Activated CD4-positive, alpha-beta memory T cell treated with anti-CD3 and anti-CD28 coated beads, Interleukin-2, amount 10 ng/mL, durations not matched to agents 7 days and 5 days (primary cell): ENCODE measurements at regions not wholly inside any gene's neighbourhood (a gene's known extent, or its start where the extent isn't known, plus 50 kb on each side); places are given as distances from the start of the nearest gene placed in this dataset.

ENCODE experiments used
- CTCF ChIA-PET: fragments of 350-600 bp; sonication (Branson Sonifier 250); formaldehyde crosslinking; loops from one replicate; lab custom pipeline; 2021; ENCODE audit warnings: antibody characterized with exemption, inconsistent platforms; lab: Charles Lee
- POLR2A ChIA-PET: fragments of 350-600 bp; sonication (Branson Sonifier 250); formaldehyde crosslinking; loops from one replicate; lab custom pipeline; 2021; ENCODE audit warnings: antibody characterized with exemption; lab: Charles Lee
- DNase-seq: peaks from one replicate; pipeline ENCODE4 v3.0.0-alpha.2; 2020
- H3K27ac Mint-ChIP-seq: one replicate; pipeline ENCODE4 v1.8.0; 2021; ENCODE audit warnings: mild to moderate bottlenecking, mixed read lengths
- H3K27me3 Mint-ChIP-seq: one replicate; pipeline ENCODE4 v1.8.0; 2021; ENCODE audit warnings: mixed read lengths
- H3K36me3 Mint-ChIP-seq: one replicate; pipeline ENCODE4 v1.8.0; 2021; ENCODE audit warnings: low read depth, mixed read lengths
- H3K4me1 Mint-ChIP-seq: one replicate; pipeline ENCODE4 v1.8.0; 2021; ENCODE audit warnings: mixed read lengths
- H3K4me3 Mint-ChIP-seq: one replicate; pipeline ENCODE4 v1.8.0; 2021; ENCODE audit warnings: mild to moderate bottlenecking, mixed read lengths
- H3K9me3 Mint-ChIP-seq: one replicate; pipeline ENCODE4 v1.8.0; 2021; ENCODE audit warnings: mixed read lengths

- Mint-ChIP-seq H3K4me3 (no peak overlapping the region), H3K4me1 (no peaks in the 10 kb centered on the region), H3K36me3 (no peaks in the 10 kb centered on the region), H3K9me3 (no peaks in the 10 kb centered on the region), H3K27ac (no peak overlapping the region), H3K27me3 (no peaks in the 10 kb centered on the region)
- ChIA-PET POLR2A (no interaction called here), CTCF (no interaction called here)
- no peak for DNase-seq
These were observed 405.0 kb downstream of the DNAJB9 start for GRCh38 chr7:108974641-108975040.

DNA sequence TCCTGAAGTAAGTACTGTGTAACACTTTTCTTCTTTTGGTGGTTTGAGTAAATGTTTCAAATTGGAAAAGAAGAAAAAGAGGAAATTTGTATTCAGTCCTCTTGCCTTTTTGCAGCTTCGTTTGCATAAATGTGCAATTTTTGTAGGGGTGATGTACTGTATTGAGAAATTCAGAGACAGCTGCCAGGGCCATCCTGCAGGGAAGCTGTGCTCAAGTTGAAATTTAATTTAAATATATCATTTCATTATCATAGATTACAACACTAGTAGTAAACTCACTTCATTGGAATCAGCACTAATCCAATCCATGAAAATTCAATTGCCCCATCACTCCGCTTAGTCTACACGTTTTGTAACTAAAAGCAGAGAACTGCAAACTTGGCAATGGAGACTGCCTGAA is 415.4 kb downstream of the DNAJB9 start:
- peaks cover 11% of the 10 kb centered on the region for H3K9me3 Mint-ChIP-seq
- no peak for DNase-seq
- CTCF ChIA-PET, result no interaction called here
- H3K4me3 Mint-ChIP-seq, result no peak overlapping the region
- POLR2A ChIA-PET, result no interaction called here
- H3K36me3 Mint-ChIP-seq, result no peaks in the 10 kb centered on the region
- no peak overlapping the region for H3K27ac Mint-ChIP-seq
- H3K4me1 Mint-ChIP-seq, result no peaks in the 10 kb centered on the region
- H3K27me3 Mint-ChIP-seq, result no peaks in the 10 kb centered on the region

DNA sequence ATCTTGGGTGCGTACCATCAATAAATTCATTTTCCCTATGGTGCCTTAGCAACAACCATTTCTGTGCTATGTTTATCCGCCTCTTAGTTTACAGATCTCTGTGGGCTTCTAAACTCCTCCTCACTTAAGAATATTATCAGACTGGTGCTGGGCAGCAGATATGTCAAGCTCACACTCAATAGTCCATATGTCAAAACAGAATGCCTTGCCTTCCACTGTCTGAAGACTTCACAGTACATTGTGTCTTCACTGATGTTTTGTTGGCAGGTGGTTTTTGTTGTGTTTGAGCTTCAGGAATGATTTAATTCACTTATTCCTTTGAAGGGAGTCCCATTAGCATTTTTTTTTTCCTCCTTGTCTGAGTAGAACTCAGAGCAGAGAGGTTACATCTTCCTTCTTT is 419.6 kb downstream of the DNAJB9 start:
- H3K36me3 Mint-ChIP-seq, result no peaks in the 10 kb centered on the region
- H3K4me1 Mint-ChIP-seq, result no peaks in the 10 kb centered on the region
- POLR2A ChIA-PET, result no interaction called here
- no peaks in the 10 kb centered on the region for H3K27me3 Mint-ChIP-seq
- no peak overlapping the region for H3K27ac Mint-ChIP-seq
- H3K9me3 Mint-ChIP-seq, result no peaks in the 10 kb centered on the region
- CTCF ChIA-PET, result no interaction called here
- no peak for DNase-seq
- no peak overlapping the region for H3K4me3 Mint-ChIP-seq

DNA sequence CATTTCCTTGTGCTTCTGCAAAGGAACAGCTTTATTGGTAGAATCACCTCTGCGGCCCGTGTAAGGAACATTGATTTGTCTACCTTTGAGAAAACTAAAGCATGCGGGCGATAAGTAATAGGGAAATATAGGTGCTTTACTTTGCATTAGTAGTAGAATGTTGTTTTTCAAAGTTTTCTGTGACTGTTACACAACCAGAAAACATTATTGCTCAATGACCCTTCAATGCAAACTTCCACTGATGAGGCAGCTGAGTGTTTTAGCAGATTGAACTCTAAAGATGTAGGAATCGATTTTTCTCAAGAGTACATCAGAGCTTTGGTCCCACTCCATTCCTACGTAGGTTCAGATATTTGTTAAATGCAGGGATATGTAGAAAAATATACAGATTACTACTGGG is 427.8 kb downstream of the DNAJB9 start:
- H3K36me3 Mint-ChIP-seq, result no peaks in the 10 kb centered on the region
- no peaks in the 10 kb centered on the region for H3K4me1 Mint-ChIP-seq
- H3K9me3 Mint-ChIP-seq, result peaks cover 14% of the 10 kb centered on the region
- no peak for DNase-seq
- H3K27me3 Mint-ChIP-seq, result no peaks in the 10 kb centered on the region
- no peak overlapping the region for H3K4me3 Mint-ChIP-seq
- H3K27ac Mint-ChIP-seq, result no peak overlapping the region
- CTCF ChIA-PET, result no interaction called here
- POLR2A ChIA-PET, result no interaction called here

DNA sequence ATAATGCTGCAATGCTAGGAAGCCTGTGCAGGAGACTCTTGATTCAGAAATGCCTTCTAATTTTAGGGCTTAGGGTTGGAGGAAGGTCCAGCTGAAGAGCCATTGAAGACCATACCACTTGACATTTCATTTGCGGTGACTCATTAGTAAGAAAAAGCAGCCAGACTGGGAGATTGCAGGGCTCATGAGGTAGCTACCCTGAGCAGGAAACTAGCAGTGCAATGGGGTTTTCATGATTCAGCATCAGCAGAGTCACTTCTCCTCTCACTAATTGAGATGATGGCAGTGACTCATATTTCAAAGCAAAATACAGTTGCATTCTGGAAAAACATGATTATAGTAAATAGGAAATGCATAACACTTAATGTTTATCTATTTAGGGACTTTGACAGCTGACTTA is 434.1 kb downstream of the DNAJB9 start:
- Mint-ChIP-seq H3K4me1 (no peaks in the 10 kb centered on the region), H3K9me3 (peaks cover 4% of the 10 kb centered on the region), H3K4me3 (no peak overlapping the region), H3K36me3 (no peaks in the 10 kb centered on the region), H3K27me3 (no peaks in the 10 kb centered on the region), H3K27ac (no peak overlapping the region)
- DNase-seq, result no peak
- ChIA-PET POLR2A (no interaction called here), CTCF (no interaction called here)

- ChIA-PET POLR2A (no interaction called here), CTCF (no interaction called here)
- no peak for DNase-seq
- no peak overlapping the region for H3K27ac Mint-ChIP-seq
- H3K4me1 Mint-ChIP-seq, result no peaks in the 10 kb centered on the region
- H3K27me3 Mint-ChIP-seq, result no peaks in the 10 kb centered on the region
- H3K4me3 Mint-ChIP-seq, result no peak overlapping the region
- H3K9me3 Mint-ChIP-seq, result no peaks in the 10 kb centered on the region
- H3K36me3 Mint-ChIP-seq, result no peaks in the 10 kb centered on the region
These were observed 440.0 kb downstream of the DNAJB9 start for GRCh38 chr7:109009636-109010035.

- no peak for DNase-seq
- no peaks in the 10 kb centered on the region for H3K27me3 Mint-ChIP-seq
- no peaks in the 10 kb centered on the region for H3K4me1 Mint-ChIP-seq
- POLR2A ChIA-PET, result no interaction called here
- CTCF ChIA-PET, result no interaction called here
- H3K36me3 Mint-ChIP-seq, result no peaks in the 10 kb centered on the region
- H3K27ac Mint-ChIP-seq, result no peak overlapping the region
- no peak overlapping the region for H3K4me3 Mint-ChIP-seq
- H3K9me3 Mint-ChIP-seq, result peaks cover 5% of the 10 kb centered on the region
These were observed 450.6 kb downstream of the DNAJB9 start for GRCh38 chr7:109020251-109020650.

DNA sequence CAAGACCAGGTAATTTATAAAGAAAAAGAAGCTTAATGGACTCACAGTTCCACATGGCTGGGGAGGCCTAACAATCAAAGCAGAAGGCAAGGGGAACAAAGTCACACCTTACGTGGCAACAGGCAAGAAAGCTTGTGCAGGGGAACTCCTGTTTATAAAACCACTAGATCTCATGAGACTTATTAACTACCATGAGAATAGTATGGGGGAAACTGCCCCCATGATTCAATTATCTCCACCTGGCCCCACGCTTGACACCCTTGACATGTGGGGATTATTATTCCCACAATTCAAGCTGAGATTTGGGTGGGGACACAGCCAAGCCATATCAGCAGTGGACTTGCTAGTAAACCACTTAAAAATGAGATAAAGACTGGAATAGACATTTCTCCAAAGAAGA is 451.7 kb downstream of the DNAJB9 start:
- H3K27ac Mint-ChIP-seq, result no peak overlapping the region
- no peaks in the 10 kb centered on the region for H3K36me3 Mint-ChIP-seq
- no peaks in the 10 kb centered on the region for H3K27me3 Mint-ChIP-seq
- no peaks in the 10 kb centered on the region for H3K9me3 Mint-ChIP-seq
- no peaks in the 10 kb centered on the region for H3K4me1 Mint-ChIP-seq
- no peak for DNase-seq
- ChIA-PET CTCF (no interaction called here), POLR2A (no interaction called here)
- no peak overlapping the region for H3K4me3 Mint-ChIP-seq

DNA sequence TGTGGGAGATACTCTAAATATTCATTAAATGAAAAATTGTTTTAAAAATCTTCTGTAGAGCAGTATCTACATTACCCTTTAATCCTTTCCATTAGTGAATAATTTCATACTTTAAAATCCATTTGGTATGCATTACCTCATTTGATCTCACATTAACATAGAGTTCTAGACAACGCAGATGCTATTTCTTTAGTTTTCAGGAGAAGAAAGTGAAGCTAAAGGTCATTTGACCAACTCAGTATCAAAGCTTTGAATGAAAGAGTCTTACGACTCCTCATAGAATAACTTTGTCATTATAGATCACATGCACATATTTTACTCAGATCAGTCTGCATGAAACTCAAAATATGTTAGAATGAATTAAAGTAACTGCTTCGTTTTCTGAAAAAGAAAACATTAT is 460.2 kb downstream of the DNAJB9 start:
- no peaks in the 10 kb centered on the region for H3K36me3 Mint-ChIP-seq
- CTCF ChIA-PET, result no interaction called here
- no peak overlapping the region for H3K4me3 Mint-ChIP-seq
- POLR2A ChIA-PET, result no interaction called here
- peaks cover 3% of the 10 kb centered on the region for H3K9me3 Mint-ChIP-seq
- no peak overlapping the region for H3K27ac Mint-ChIP-seq
- no peaks in the 10 kb centered on the region for H3K4me1 Mint-ChIP-seq
- DNase-seq, result no peak
- H3K27me3 Mint-ChIP-seq, result no peaks in the 10 kb centered on the region

DNA sequence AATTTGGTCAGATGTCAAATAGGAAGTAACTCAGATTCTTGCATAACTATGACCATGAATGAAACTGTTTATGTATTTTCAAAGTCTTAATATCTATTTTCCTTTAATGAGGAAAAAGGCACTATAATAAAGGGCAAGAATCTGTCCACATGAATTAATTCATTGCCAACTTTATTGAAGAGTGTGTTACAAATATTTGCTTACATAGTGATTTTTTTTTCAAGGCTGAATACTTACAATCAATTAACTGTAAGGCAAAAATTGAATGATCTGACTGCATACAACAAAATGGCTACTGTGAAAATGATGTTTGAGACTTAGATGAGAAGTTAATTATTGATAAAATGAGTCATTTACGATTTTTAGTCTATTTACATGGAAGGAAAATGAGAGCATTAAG is 475.0 kb downstream of the DNAJB9 start:
- POLR2A ChIA-PET, result no interaction called here
- Mint-ChIP-seq H3K9me3 (peaks cover 10% of the 10 kb centered on the region), H3K27me3 (no peaks in the 10 kb centered on the region), H3K4me1 (no peaks in the 10 kb centered on the region), H3K36me3 (no peaks in the 10 kb centered on the region), H3K27ac (no peak overlapping the region), H3K4me3 (no peak overlapping the region)
- DNase-seq, result no peak
- CTCF ChIA-PET, result no interaction called here

GRCh38 chr7:109049366-109049765 is 479.7 kb downstream of the DNAJB9 start:
- ChIA-PET POLR2A (no interaction called here), CTCF (no interaction called here)
- Mint-ChIP-seq H3K9me3 (no peaks in the 10 kb centered on the region), H3K36me3 (no peaks in the 10 kb centered on the region), H3K27ac (no peak overlapping the region), H3K4me3 (no peak overlapping the region), H3K27me3 (no peaks in the 10 kb centered on the region), H3K4me1 (no peaks in the 10 kb centered on the region)
- DNase-seq, result no peak

DNA sequence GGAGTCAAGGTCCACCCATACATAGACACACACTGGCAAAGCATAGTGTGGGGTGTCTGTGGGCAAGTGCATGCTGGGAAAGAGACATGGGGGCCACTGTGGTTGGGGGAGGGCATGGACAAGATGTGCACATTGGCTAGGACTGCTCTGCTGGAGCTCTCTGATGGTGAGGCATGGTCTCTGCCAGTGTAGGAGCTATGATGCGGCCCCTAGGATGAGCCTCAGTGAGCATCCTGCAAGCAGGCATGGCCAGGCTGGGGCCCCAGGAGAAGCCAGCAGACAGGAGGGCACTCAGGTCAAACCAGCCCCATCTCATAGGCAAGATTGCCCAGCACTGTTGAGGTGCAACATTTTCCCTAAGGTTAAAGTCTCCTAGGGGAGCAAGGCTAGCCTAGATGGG is 489.4 kb downstream of the DNAJB9 start:
- no peaks in the 10 kb centered on the region for H3K27me3 Mint-ChIP-seq
- H3K9me3 Mint-ChIP-seq, result no peaks in the 10 kb centered on the region
- CTCF ChIA-PET, result no interaction called here

DNA sequence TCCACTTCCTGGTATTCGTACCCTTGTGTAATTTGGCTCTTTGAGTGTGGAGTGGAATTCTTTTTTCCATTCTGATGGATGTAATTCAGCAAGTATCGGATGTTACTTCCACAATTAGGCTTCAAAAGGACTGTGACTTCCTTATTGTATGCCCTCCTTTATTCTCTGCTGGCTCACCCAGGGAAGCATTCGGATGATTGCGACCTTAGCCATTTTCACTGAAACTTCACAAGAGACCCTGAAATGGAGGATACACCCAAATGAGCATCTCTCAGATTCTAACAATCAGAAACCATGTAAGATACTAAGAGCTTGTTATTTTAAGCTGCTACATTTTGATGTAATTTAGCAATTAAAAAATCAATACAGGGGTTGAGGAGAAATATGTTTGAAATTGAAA is 493.1 kb downstream of the DNAJB9 start:
- Mint-ChIP-seq H3K36me3 (no peaks in the 10 kb centered on the region), H3K27ac (no peak overlapping the region), H3K4me3 (no peak overlapping the region), H3K27me3 (no peaks in the 10 kb centered on the region), H3K4me1 (no peaks in the 10 kb centered on the region), H3K9me3 (no peaks in the 10 kb centered on the region)
- POLR2A ChIA-PET, result no interaction called here
- no peak for DNase-seq
- CTCF ChIA-PET, result no interaction called here

More for the DNA sequence above, 489.4 kb downstream of the DNAJB9 start:
- no peaks in the 10 kb centered on the region for H3K4me1 Mint-ChIP-seq
- POLR2A ChIA-PET, result no interaction called here
- no peaks in the 10 kb centered on the region for H3K36me3 Mint-ChIP-seq
- H3K27ac Mint-ChIP-seq, result no peak overlapping the region
- no peak for DNase-seq
- no peak overlapping the region for H3K4me3 Mint-ChIP-seq

DNA sequence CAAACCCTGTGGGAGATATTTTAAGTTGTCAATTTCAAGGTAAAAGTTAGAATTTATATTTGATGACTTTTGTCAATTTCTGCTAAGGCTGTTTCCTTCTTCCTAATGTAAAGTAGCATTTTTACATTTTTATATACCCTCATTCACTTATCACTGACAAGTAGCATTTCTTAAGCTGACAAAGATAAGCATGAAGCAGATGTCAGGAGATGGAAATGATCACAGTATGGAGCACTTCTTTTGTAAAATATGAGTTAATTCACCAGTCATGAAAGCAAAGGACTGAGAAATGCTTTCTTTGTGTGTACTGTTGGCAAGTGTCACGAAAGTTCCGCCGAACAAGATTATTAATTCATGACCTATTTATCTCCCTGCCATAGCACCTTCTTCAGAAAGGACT is 503.9 kb downstream of the DNAJB9 start:
- DNase-seq, result no peak
- no peaks in the 10 kb centered on the region for H3K4me1 Mint-ChIP-seq
- POLR2A ChIA-PET, result no interaction called here
- no peaks in the 10 kb centered on the region for H3K36me3 Mint-ChIP-seq
- CTCF ChIA-PET, result no interaction called here
- no peak overlapping the region for H3K27ac Mint-ChIP-seq
- no peaks in the 10 kb centered on the region for H3K27me3 Mint-ChIP-seq
- H3K4me3 Mint-ChIP-seq, result no peak overlapping the region
- H3K9me3 Mint-ChIP-seq, result no peaks in the 10 kb centered on the region
